K562 (cell line): ENCODE measurements at regions not wholly inside any gene's neighbourhood (a gene's known extent, or its start where the extent isn't known, plus 50 kb on each side); places are given as distances from the start of the nearest gene placed in this dataset.

Experiments used
- ATAC-seq: fragments of 200-7000 bp; cut with Tn5 transposase; 3 replicates; pipeline ENCODE4 v1.9.1; 2020; ENCODE audit warnings: moderate library complexity
- BruUV-seq: library from RNA; stranded (reverse); fragments of 400-500 nt; replicated peaks from 2 replicates; lab custom pipeline; 2021; lab: Mats Ljungman, UMichigan
- CTCF ChIA-PET: fragments of 300-600 bp; formaldehyde crosslinking; extraction: SDS; loops from one replicate; lab custom pipeline; 2021; ENCODE audit warnings: low intra/inter-chr PET ratio; lab: Yijun Ruan, JAX
- POLR2A ChIA-PET: fragments of 300-600, 350-650 bp; sonication (Branson Sonifier 250); formaldehyde crosslinking; extraction: SDS; loops from one replicate; lab custom pipeline; 2021; ENCODE audit warnings: antibody characterized with exemption, inconsistent platforms; lab: Yijun Ruan, JAX
- DNase-seq, 4 experiments: peaks; one replicate each; pipeline versions ENCODE4 v3.0.0 to v3.0.0-alpha.2; 2011 to 2018; ENCODE audit warnings: low spot score in 3 of 4, mixed read lengths in 3 of 4; ENCODE audit errors: extremely low read depth in 1 of 4
- FAIRE-seq: peaks from 2 replicates; lab custom pipeline; 2011; peaks lifted over from hg19 to GRCh38; lab: Jason Lieb, UNC
- H2AFZ ChIP-seq: 2 replicates; pipeline ENCODE4 v1.6.0; 2011; ENCODE audit warnings: low read depth, low read length, control low read depth, inconsistent platforms
- H3K27ac ChIP-seq: fragments of 200-600 bp; 3 replicates; pipeline ENCODE4 v1.8.0; 2011; ENCODE audit warnings: low read depth, mild to moderate bottlenecking, control low read depth, inconsistent platforms, low read length, moderate library complexity, mixed read lengths; ENCODE audit errors: extremely low read depth
- H3K27me3 ChIP-seq, 2 experiments: fragments of 300-600 bp in 1 of 2; 2 replicates in 1 of 2; 3 replicates in 1 of 2; pipeline versions ENCODE4 v1.6.0 to v1.8.0; 2011; ENCODE audit warnings: inconsistent platforms in 2 of 2, low read length in 2 of 2, mild to moderate bottlenecking in 1 of 2, mixed read lengths in 1 of 2, moderate library complexity in 1 of 2; ENCODE audit not compliant: control insufficient read depth in 2 of 2, insufficient read depth in 2 of 2
- H3K36me3 ChIP-seq: fragments of 300-600 bp; 3 replicates; pipeline ENCODE4 v1.8.0; 2011; ENCODE audit warnings: mild to moderate bottlenecking, low read length, inconsistent platforms; ENCODE audit not compliant: control insufficient read depth, insufficient read depth
- H3K4me1 ChIP-seq, 2 experiments: fragments of 200-600 bp in 1 of 2; replicated peaks in 1 of 2; 2 replicates in 1 of 2; 3 replicates in 1 of 2; pipeline versions ENCODE4 v1.5.1 to v1.8.0; 2011; ENCODE audit warnings: inconsistent platforms in 2 of 2, low read length in 2 of 2, mild to moderate bottlenecking in 1 of 2, mixed read lengths in 1 of 2, moderate library complexity in 1 of 2; ENCODE audit not compliant: control insufficient read depth in 2 of 2, insufficient read depth in 2 of 2
- H3K4me2 ChIP-seq: 2 replicates; pipeline ENCODE4 v1.6.1; 2011; ENCODE audit warnings: low read length, control low read depth, inconsistent platforms, mixed read lengths; ENCODE audit not compliant: insufficient read depth
- H3K4me3 ChIP-seq: fragments of 200-600 bp; sonication (generic), shearing (Covaris generic); 2 replicates; pipeline ENCODE4 v1.5.1; 2016; ENCODE audit warnings: control low read depth, inconsistent platforms
- H3K79me2 ChIP-seq: fragments of 200-600 bp; 3 replicates; pipeline ENCODE4 v1.8.0; 2011; ENCODE audit warnings: low read length, inconsistent platforms; ENCODE audit not compliant: control insufficient read depth, insufficient read depth
- H3K9ac ChIP-seq, 2 experiments: 2 replicates each; pipeline versions ENCODE4 v1.6.0 to v1.6.1; 2011; ENCODE audit warnings: low read depth in 2 of 2, low read length in 2 of 2, control low read depth in 1 of 2, inconsistent platforms in 1 of 2, mild to moderate bottlenecking in 1 of 2, mixed read lengths in 1 of 2; ENCODE audit not compliant: insufficient read depth in 1 of 2
- H3K9me1 ChIP-seq: one replicate; pipeline ENCODE4 v1.6.0; 2011; ENCODE audit warnings: inconsistent platforms, mild to moderate bottlenecking, low read length, moderate library complexity; ENCODE audit not compliant: control insufficient read depth, insufficient read depth
- H3K9me3 ChIP-seq: replicated peaks from 2 replicates; pipeline ENCODE4 v1.5.1; 2011; ENCODE audit warnings: low read depth, low read length, inconsistent platforms; ENCODE audit not compliant: control insufficient read depth, insufficient read depth
- H4K20me1 ChIP-seq: replicated peaks from 2 replicates; pipeline ENCODE4 v1.6.1; 2011; ENCODE audit warnings: low read length, inconsistent platforms, mixed read lengths; ENCODE audit not compliant: control insufficient read depth, insufficient read depth
- CBFA2T3 ChIP-seq: fragments of 450-650 bp; IDR thresholded peaks from 2 replicates; pipeline ENCODE4 v1.6.1; 2017
- MTA2 ChIP-seq: fragments of 450-650 bp; IDR thresholded peaks from 2 replicates; pipeline ENCODE4 v1.6.1; 2016; ENCODE audit warnings: low read depth
- TFE3 ChIP-seq: fragments of 450-650 bp; formaldehyde crosslinking; IDR thresholded peaks from 2 replicates; pipeline ENCODE4 v1.4.0; 2020; ENCODE audit warnings: mild to moderate bottlenecking, mixed read lengths
- WGBS: fragments of 100-300 bp; shearing (Covaris generic); methylation state at CpG from one replicate; pipeline ENCODE4 v1.1.6; 2016; ENCODE audit warnings: low coverage, mixed read lengths; ENCODE audit not compliant: insufficient coverage; ENCODE audit errors: missing lambda C conversion rate; 5-methylcytosine and 5-hydroxymethylcytosine counted together
- in situ Hi-C: fragments of 300-500 bp; cut with MboI; formaldehyde crosslinking; loops from 4 replicates; pipeline ENCODE4 v1.15.0; 2018; ENCODE audit warnings: inconsistent platforms, mixed read lengths
- intact Hi-C: fragments of 100-400 bp; cut with micrococcal nuclease; formaldehyde crosslinking; loops from 2 replicates; pipeline ENCODE4 v1.14.2; 2022

DNA sequence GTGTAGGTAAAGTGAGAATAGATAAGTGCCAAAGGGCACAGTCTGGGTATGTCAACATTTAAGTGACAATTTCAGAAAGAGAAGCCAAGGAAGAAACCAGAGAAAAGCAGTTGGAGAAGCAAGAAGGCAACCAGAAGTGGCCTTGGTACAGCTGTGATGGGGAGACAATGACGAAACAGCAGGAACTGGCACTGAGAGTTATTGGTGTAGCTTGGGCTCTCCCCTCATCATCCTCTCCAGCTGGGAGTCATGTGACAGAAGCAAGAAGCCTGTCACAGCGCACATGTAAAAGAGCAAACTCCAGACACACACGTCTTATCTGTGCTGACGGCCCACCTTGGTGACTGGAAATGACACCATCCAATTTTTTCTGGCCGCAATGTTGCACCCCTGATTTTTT lies 203.3 kb upstream of the NUDT4 start:
- CTCF ChIA-PET, result no interaction called here

More for the DNA sequence above, 203.3 kb upstream of the NUDT4 start:
- intact Hi-C loops, result no loop called here
- TF ChIP-seq CBFA2T3 (0 out of 2 replicates have a peak, but pooled peaks have one; percentile 4), TFE3 (CRISPR knock-in tag) (peak; percentile 35), MTA2 (no peak)
- TF ChIP-seq, all 486 proteins: peak for 2
- H3K36me3 ChIP-seq, result no peaks in the 10 kb centered on the region
- no peaks in the 10 kb centered on the region for H4K20me1 ChIP-seq
- H3K9me1 ChIP-seq, result no peaks in the 10 kb centered on the region
- ATAC-seq (no peak), FAIRE-seq (no peak), DNase-seq (no peak)
- no TSS peak for BruUV-seq
- in situ Hi-C loops, result no loop called here
- 58% methylated on average over 5 of the region's 5 CpGs for WGBS
- H3K4me1 ChIP-seq, result peaks cover 0 to 5% of the 10 kb centered on the region in 2 experiments; a peak in 2 of 5 replicates
- no peak overlapping the region for H3K4me3 ChIP-seq
- H3K9me3 ChIP-seq, result peaks cover 6% of the 10 kb centered on the region
- no peaks in the 10 kb centered on the region for H3K79me2 ChIP-seq
- no peak overlapping the region for H3K27ac ChIP-seq
- no peak overlapping the region for H3K9ac ChIP-seq
- no peak overlapping the region for H2AFZ ChIP-seq
- POLR2A ChIA-PET, result interaction anchor here (0.6 to 1.0 kb wide), 2 partner anchors 11 to 14 kb away, joined by 3 read pairs; no protein-coding TSS in a partner anchor
- H3K4me2 ChIP-seq, result no peak overlapping the region
- no peaks in the 10 kb centered on the region for H3K27me3 ChIP-seq
